ENCODE measurements at regions not wholly inside any gene's neighbourhood (a gene's known extent, or its start where the extent isn't known, plus 50 kb on each side); places are given as distances from the start of the nearest gene placed in this dataset.

DNA sequence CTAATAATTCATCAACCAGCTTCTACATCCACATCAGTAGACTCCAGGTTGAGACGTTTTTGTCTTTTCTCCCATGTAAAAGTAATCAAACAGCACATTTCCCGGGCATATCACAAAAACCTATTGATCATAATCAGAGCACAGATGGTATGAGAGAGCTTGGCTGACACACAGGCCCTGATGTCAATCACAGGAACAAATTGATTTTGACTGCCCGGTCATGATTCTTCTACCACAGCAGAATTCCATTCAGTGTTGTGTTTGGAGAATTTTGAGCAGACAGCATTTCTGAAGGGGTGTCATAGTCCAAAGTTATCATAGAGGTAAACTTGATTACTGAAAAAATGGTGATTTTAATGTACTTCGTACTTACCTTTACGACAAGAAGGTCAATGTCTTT is 351.1 kb downstream of the ZSWIM6 start:
- no peak overlapping the region for H3K4me3 ChIP-seq (ENCODE audit: low read depth, poor library complexity, severe bottlenecking)
- no peak for DNase-seq (ENCODE audit: low spot score in 2 of 2)
- TF ChIP-seq, protein P1, sequence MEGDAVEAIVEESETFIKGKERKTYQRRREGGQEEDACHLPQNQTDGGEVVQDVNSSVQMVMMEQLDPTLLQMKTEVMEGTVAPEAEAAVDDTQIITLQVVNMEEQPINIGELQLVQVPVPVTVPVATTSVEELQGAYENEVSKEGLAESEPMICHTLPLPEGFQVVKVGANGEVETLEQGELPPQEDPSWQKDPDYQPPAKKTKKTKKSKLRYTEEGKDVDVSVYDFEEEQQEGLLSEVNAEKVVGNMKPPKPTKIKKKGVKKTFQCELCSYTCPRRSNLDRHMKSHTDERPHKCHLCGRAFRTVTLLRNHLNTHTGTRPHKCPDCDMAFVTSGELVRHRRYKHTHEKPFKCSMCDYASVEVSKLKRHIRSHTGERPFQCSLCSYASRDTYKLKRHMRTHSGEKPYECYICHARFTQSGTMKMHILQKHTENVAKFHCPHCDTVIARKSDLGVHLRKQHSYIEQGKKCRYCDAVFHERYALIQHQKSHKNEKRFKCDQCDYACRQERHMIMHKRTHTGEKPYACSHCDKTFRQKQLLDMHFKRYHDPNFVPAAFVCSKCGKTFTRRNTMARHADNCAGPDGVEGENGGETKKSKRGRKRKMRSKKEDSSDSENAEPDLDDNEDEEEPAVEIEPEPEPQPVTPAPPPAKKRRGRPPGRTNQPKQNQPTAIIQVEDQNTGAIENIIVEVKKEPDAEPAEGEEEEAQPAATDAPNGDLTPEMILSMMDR (IDR thresholded peaks at IDR 0.05): no peak
- no peak for TF ChIP-seq POLR2A (IDR thresholded peaks at IDR 0.05)
- intact Hi-C loops (cut with DNase I; ENCODE audit: low total_unique reads): no loop called here
- 77 to 78% methylated on average over 5 of the region's 5 CpGs for WGBS, 2 donors

DNA sequence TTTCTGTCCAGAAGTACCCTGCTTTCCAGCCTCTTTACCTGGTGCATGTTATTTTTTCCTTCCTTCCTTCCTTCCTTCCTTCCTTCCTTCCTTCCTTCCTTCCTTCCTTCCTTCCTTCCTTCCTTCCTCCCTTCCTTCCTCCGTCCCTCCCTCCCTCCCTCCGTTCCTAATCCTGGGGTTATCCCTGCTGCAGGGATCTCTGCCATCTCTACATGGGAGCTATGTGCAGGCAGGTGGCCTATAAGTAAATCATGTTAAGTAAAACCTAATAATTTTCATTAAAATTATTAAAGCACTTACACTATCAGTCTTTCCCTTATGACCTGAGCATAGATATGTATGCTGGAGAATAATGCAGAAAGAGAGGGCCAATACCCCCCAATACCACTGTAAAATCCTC is 351.9 kb downstream of the ZSWIM6 start:
- no peak overlapping the region for H3K4me3 ChIP-seq (ENCODE audit: low read depth, poor library complexity, severe bottlenecking)
- intact Hi-C loops (cut with DNase I; ENCODE audit: low total_unique reads): no loop called here
- WGBS, 2 donors: 78 to 85% methylated on average over 2 of the region's 2 CpGs
- no peak for DNase-seq (ENCODE audit: low spot score in 2 of 2)
- TF ChIP-seq POLR2A (IDR thresholded peaks at IDR 0.05): no peak
- TF ChIP-seq, protein P1 (IDR thresholded peaks at IDR 0.05): no peak

DNA sequence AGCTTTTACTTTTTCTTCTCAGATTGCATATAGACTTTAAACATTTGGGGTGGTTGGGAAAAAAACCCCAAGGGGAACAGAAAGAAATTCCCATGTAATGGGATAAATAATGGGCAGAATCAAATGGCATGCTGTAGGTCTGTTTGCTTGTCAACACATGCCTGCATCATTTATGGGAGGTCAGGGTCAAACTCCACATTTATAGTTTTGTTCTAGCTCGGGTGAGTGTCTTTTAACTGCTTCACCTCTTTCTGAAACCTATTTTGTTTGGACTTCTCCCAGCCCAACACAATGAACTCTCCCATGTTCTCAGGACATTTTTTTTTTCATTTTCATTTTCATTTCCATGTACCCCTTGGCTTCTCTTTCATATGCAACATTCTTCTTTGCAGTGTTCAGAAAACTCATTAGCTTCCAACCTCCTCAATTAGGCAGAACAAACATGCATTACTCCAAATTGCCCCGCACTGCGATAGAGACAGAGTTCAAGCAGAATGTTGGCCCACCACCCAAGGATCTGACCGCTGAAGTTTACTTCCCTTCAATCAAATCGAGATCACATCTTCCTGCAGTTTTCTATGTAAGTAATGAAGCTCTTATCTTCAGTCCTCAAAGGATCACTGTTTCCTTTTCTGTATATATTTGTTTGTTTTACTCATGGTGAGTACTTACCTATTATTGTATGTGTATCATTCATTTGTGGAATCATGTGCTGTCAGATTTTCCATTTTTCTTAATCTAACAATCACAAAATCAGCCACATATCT is 354.6 kb downstream of the ZSWIM6 start:
- no peak for DNase-seq (ENCODE audit: low spot score in 2 of 2)
- 61 to 69% methylated on average over 5 of the region's 5 CpGs for WGBS, 2 donors
- H3K4me3 ChIP-seq (ENCODE audit: low read depth, poor library complexity, severe bottlenecking): no peak overlapping the region
- TF ChIP-seq POLR2A (IDR thresholded peaks at IDR 0.05): no peak
- TF ChIP-seq, protein P1 (IDR thresholded peaks at IDR 0.05): no peak
- intact Hi-C loops (cut with DNase I; ENCODE audit: low total_unique reads): no loop called here

DNA sequence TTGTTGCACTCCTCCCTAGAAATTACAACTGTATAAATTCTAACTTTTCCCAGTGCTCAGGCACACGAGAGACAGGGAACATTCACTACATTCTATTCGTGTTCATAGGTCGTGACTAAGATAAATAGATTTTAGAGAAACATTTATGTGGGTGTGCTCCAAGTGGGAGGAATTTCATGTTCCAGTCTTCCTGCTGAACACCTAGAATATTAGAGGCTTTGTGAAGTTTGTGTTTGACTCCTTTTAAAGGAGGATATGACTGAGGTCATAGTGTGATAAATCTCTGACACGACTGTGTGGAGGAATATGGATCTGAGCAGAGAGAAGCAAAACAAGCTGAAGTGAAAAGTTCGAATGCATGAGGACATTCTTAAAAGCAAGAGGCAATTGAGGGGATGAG is 355.3 kb downstream of the ZSWIM6 start:
- 62 to 70% methylated on average over 5 of the region's 5 CpGs for WGBS, 2 donors
- intact Hi-C loops (cut with DNase I; ENCODE audit: low total_unique reads): no loop called here
- H3K4me3 ChIP-seq (ENCODE audit: low read depth, poor library complexity, severe bottlenecking): no peak overlapping the region
- no peak for DNase-seq (ENCODE audit: low spot score in 2 of 2)
- TF ChIP-seq POLR2A (IDR thresholded peaks at IDR 0.05): no peak
- TF ChIP-seq, protein P1 (IDR thresholded peaks at IDR 0.05): no peak

DNA sequence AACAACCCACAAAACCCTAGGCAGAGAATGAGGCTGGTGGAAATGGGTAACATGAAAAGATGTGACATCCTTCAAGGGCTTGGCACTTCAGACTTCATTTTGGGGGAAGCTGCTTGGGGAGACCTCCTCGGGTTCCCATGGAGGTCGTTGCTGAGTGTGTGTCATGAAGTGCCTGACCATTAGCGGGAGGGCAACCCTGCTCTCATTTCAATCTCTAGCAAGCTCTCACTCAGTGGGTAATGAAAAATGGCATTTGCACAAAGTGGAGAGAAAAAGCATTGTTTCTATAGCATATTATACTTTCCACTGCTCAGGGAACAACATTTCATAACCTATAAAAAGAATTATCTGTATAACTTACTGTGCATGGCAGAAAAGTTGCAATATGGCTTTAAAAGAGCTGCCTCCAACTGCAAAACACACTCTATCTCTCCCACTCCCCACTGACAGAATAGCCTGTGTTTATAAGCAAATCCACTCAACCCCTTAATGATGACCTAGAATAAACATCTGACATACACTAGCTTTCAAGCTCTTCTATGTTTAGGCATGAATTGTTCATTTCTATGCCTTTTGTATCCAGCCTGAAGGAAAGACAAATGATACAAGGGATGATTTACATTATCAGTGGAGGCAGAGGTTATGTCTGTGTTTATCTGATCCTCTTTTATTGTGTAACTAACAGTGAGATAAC is 357.2 kb downstream of the ZSWIM6 start:
- intact Hi-C loops (cut with DNase I; ENCODE audit: low total_unique reads): no loop called here

More for the DNA sequence above, 357.2 kb downstream of the ZSWIM6 start:
- H3K4me3 ChIP-seq (ENCODE audit: low read depth, poor library complexity, severe bottlenecking): no peak overlapping the region
- DNase-seq (ENCODE audit: low spot score in 2 of 2): no peak
- TF ChIP-seq, protein P1 (IDR thresholded peaks at IDR 0.05): no peak
- no peak for TF ChIP-seq POLR2A (IDR thresholded peaks at IDR 0.05)
- 87 to 89% methylated on average over 3 of the region's 3 CpGs for WGBS, 2 donors

Data from lower leg skin (tissue), 4 donors.